ENCODE measurements at regions not wholly inside any gene's neighbourhood (a gene's known extent, or its start where the extent isn't known, plus 50 kb on each side); places are given as distances from the start of the nearest gene placed in this dataset.

- no peak for TF ChIP-seq CHD7 (IDR thresholded peaks at IDR 0.05; ENCODE audit: insufficient replicate concordance, low read length)
- no peak for TF ChIP-seq HDAC2 (IDR thresholded peaks at IDR 0.05; ENCODE audit: borderline replicate concordance in 1 of 2, low read depth in 2 of 2, low read length in 2 of 2)
- TF ChIP-seq ASH2L (IDR thresholded peaks at IDR 0.05; ENCODE audit: low read length): no peak
- TF ChIP-seq POLR2A (IDR thresholded peaks at IDR 0.05; ENCODE audit: control extremely low read depth in 1 of 2, low read depth in 2 of 2, low read length in 2 of 2): no peak
These were observed 101.2 kb upstream of the SLC4A4 start (continued) for GRCh38 chr4:71237641-71238040.
